Retinal pigment epithelial cell (primary cell): ENCODE measurements at regions not wholly inside any gene's neighbourhood (a gene's known extent, or its start where the extent isn't known, plus 50 kb on each side); places are given as distances from the start of the nearest gene placed in this dataset.

Source experiments
- DNase-seq: peaks from one replicate; pipeline ENCODE4 v3.0.0-alpha.2; 2010; ENCODE audit warnings: low read depth
- H3K4me3 ChIP-seq: 2 replicates; pipeline ENCODE4 v1.5.1; 2011; ENCODE audit warnings: mild to moderate bottlenecking, low read length, control low read depth, moderate library complexity
- TF ChIP-seq, protein P1 (sequence below): conservative IDR thresholded peaks from 2 replicates; pipeline ENCODE4 v1.5.1; 2011; ENCODE audit warnings: low read depth, low read length, control low read depth, inconsistent platforms

DNA sequence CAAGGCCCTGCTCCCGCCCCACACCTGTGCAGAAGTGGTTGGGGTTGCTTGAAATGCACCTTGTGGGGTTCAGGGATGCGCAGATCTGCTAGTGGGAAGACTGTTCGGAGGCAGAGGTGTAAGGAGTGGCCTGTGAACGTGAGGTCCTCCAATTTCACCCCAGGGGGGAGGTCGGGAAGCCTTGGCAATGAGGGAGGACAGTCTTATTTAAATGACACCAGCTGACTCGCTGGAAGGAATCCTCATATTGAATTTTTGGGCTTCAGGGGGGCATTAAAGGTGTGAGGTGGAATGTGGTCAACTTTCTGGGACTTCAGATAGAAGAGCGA lies 218.8 kb upstream of the CELF2 start:
- no peak for DNase-seq
- H3K4me3 ChIP-seq: peak overlapping the region; percentile 33
- TF ChIP-seq, protein P1, sequence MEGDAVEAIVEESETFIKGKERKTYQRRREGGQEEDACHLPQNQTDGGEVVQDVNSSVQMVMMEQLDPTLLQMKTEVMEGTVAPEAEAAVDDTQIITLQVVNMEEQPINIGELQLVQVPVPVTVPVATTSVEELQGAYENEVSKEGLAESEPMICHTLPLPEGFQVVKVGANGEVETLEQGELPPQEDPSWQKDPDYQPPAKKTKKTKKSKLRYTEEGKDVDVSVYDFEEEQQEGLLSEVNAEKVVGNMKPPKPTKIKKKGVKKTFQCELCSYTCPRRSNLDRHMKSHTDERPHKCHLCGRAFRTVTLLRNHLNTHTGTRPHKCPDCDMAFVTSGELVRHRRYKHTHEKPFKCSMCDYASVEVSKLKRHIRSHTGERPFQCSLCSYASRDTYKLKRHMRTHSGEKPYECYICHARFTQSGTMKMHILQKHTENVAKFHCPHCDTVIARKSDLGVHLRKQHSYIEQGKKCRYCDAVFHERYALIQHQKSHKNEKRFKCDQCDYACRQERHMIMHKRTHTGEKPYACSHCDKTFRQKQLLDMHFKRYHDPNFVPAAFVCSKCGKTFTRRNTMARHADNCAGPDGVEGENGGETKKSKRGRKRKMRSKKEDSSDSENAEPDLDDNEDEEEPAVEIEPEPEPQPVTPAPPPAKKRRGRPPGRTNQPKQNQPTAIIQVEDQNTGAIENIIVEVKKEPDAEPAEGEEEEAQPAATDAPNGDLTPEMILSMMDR: no peak

DNA sequence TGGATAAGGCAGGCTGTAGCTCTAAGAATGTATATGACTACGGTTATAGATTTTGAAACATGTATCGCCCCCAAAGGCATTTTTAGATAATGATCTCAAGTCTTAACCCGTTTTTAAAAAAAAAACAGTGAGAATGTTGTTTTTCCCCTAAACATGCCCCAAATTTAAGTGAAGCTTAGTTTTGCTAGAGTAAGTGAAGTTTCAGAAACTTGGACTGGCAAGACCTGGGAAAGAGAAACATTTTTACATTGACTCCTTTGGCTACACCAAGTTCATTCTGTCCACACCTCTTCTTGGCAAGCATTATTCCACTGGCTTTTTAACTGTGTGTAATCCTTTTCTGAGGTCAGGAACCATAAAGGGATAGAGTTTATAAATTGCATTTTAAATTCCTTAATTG lies 216.7 kb upstream of the CELF2 start:
- TF ChIP-seq, protein P1: no peak
- no peak overlapping the region for H3K4me3 ChIP-seq
- no peak for DNase-seq

DNA sequence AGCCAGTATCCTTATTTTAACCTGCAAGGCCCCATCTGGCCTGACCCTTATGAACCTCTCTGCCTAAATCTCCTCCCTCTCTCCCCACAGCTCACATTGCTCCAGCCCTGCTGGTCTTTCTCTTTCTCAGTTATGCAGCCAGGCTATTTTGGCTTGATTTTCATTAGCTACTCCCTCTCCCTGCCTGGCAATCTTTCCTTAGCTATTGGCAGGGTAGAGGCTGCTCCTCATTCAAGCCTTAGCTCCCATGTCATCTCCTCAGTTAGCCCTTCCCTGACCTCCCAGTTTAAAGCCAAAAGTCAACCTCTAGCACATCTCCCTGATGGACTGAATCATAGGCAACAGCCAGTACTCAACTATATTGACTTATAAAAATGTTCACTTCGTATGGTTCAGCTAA lies 214.4 kb upstream of the CELF2 start:
- TF ChIP-seq, protein P1: no peak
- no peak for DNase-seq
- H3K4me3 ChIP-seq: no peak overlapping the region

DNA sequence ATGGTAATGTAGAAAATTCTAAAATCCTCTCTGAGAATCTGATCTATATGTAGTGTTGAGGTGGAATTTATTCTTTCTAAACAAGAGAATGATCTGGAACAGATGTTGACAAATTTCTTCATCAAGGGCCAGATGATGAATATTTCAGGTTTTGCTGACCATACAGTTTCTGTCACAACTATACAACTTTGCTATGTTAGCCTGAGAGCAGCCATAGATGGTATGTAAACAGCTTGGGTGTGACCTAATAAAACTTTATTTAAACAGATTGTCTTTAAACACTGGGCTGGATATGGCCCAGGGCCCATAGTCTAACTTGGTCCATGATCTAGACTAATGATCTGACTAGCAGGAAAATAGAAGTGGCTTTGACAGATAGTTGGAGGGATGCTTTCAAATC lies 213.6 kb upstream of the CELF2 start:
- no peak overlapping the region for H3K4me3 ChIP-seq
- TF ChIP-seq, protein P1: no peak
- DNase-seq: no peak

DNA sequence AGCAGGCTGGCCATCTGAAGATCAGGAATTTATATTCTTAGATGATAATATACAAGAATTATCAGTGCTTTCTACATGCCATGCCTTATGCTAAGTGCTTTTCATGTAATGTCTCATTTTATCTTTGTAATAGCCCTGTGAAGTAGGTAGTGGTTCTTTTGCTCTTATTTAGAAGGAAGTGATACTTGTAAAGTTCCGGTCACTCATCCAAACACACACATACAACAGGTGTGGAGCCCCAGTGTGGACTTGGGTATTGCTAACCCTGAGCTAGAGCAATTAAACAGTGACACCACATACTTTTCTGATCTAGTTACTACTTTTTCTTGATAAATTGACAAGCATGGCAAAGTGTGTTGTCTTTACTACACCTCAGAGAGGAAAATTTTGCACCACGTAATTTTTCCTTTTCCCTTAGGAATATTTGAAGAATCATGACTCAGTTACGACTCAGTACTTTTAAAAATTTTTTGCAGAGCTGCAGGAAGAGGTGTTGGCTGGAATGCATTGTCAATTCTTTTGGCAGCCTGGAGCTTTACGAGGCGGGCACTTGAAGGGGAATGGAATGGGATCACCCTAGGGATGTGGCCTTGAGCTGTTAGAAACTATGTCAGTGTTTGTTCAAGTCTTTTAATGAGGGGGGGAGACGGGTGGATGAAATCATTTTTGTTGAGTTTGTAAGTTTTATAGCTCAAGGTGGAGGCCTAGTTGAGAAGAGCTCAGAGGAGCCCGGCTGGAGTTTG lies 212.5 kb upstream of the CELF2 start:
- TF ChIP-seq, protein P1: no peak
- no peak overlapping the region for H3K4me3 ChIP-seq
- DNase-seq: no peak

DNA sequence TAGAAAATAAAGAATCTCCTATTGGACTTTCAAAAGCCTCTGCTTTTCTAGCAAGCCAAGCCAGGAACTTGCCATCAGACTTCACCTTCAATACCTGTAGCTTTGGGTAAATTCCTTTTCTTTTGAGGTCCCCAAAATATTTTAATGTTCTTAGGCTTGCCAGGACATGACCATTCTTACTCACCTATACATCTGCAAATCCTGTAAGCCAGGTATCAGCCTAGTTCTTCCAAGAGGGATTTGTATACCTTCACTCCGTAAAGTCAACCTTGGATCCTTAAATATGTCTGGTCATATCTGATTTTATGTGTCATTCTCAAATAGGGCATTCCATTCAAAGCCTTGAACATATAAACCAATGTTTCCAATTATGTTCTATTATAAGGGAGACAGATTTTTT lies 210.6 kb upstream of the CELF2 start:
- no peak overlapping the region for H3K4me3 ChIP-seq
- TF ChIP-seq, protein P1: no peak

DNA sequence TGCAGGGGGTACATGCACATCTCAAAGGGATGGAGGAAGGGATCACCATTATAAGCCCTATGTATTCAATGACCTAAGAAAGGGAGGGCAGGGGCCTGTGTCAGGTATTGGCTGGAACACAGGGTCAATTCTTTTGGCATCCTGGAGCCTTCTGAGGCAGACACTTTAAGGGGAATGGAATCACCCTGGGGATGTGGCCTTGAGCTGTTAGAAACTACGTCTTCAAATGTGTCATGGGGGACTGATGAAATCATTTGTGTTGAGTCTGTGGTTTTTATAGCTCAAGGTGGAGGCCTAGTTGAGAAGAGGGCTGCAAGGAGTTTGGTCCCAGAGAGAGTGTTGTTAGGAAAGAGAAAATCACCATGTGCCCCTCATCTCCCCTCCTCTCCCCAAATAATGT lies 206.1 kb upstream of the CELF2 start:
- TF ChIP-seq, protein P1: no peak
- H3K4me3 ChIP-seq: no peak overlapping the region
- no peak for DNase-seq

More for the DNA sequence above, 210.6 kb upstream of the CELF2 start:
- DNase-seq: no peak
